MM.1S (cell line): ENCODE measurements at regions not wholly inside any gene's neighbourhood (a gene's known extent, or its start where the extent isn't known, plus 50 kb on each side); places are given as distances from the start of the nearest gene placed in this dataset.

Experiments
- DNase-seq: peaks from one replicate; pipeline ENCODE4 v3.0.0-alpha.2; 2015
- H2AFZ ChIP-seq: fragments of 300-600 bp; sonication (generic); 2 replicates; pipeline ENCODE4 v1.6.0; 2016; ENCODE audit warnings: antibody characterized with exemption, low read length
- H3F3A ChIP-seq: fragments of 300-600 bp; sonication (generic); 2 replicates; pipeline ENCODE4 v1.6.1; 2016; ENCODE audit warnings: mild to moderate bottlenecking, antibody characterized with exemption, low read length, moderate library complexity, mixed read lengths; ENCODE audit not compliant: insufficient read depth
- H3K27ac ChIP-seq: fragments of 300-600 bp; sonication (generic); 2 replicates; pipeline ENCODE4 v1.5.1; 2016; ENCODE audit warnings: mild to moderate bottlenecking, low read length
- H3K27me3 ChIP-seq: fragments of 300-600 bp; sonication (generic); replicated peaks from 2 replicates; pipeline ENCODE4 v1.6.0; 2016; ENCODE audit warnings: low read length; ENCODE audit not compliant: insufficient read depth
- H3K36me3 ChIP-seq: fragments of 300-600 bp; sonication (generic); replicated peaks from 2 replicates; pipeline ENCODE4 v1.6.1; 2016; ENCODE audit warnings: mild to moderate bottlenecking, low read length, mixed read lengths; ENCODE audit not compliant: insufficient read depth
- H3K4me1 ChIP-seq: fragments of 300-600 bp; sonication (generic); 2 replicates; pipeline ENCODE4 v1.6.1; 2016; ENCODE audit warnings: low read length, mixed read lengths
- H3K4me2 ChIP-seq: fragments of 300-600 bp; sonication (generic); 2 replicates; pipeline ENCODE4 v1.6.0; 2016; ENCODE audit warnings: low read depth, low read length
- H3K4me3 ChIP-seq: fragments of 300-600 bp; sonication (generic); 2 replicates; pipeline ENCODE4 v1.5.1; 2016; ENCODE audit warnings: low read length, mixed read lengths
- H3K79me2 ChIP-seq: fragments of 300-600 bp; sonication (generic); 2 replicates; pipeline ENCODE4 v1.6.1; 2016; ENCODE audit warnings: mixed run types, low read length, mixed read lengths
- H3K9ac ChIP-seq: fragments of 300-600 bp; sonication (generic); 2 replicates; pipeline ENCODE4 v1.6.1; 2016; ENCODE audit warnings: low read length, mixed read lengths
- H3K9me2 ChIP-seq: fragments of 300-600 bp; sonication (generic); replicated peaks from 2 replicates; pipeline ENCODE4 v1.6.1; 2016; ENCODE audit warnings: mild to moderate bottlenecking, low read length, mixed read lengths; ENCODE audit not compliant: insufficient read depth
- H3K9me3 ChIP-seq: fragments of 300-600 bp; sonication (generic); replicated peaks from 2 replicates; pipeline ENCODE4 v1.6.1; 2016; ENCODE audit warnings: mild to moderate bottlenecking, low read length, mixed read lengths; ENCODE audit not compliant: insufficient read depth
- H4K20me1 ChIP-seq: fragments of 300-600 bp; sonication (generic); 2 replicates; pipeline ENCODE4 v1.6.1; 2016; ENCODE audit warnings: mild to moderate bottlenecking, low read length, moderate library complexity, mixed read lengths; ENCODE audit not compliant: insufficient read depth
- EZH2 ChIP-seq: fragments of 300-600 bp; sonication (generic); optimal IDR thresholded peaks from 2 replicates; pipeline ENCODE3; 2017; ENCODE audit warnings: low read depth, mild to moderate bottlenecking, antibody characterized with exemption, low read length, mixed read lengths
- EZH2phosphoT487 ChIP-seq: fragments of 300-600 bp; sonication (generic); IDR thresholded peaks from 2 replicates; pipeline ENCODE4 v1.6.1; 2018; ENCODE audit warnings: antibody characterized with exemption, low read length
- TF ChIP-seq, protein P1 (sequence below): fragments of 300-600 bp; sonication (generic); IDR thresholded peaks from 2 replicates; pipeline ENCODE4 v1.5.1; 2016; ENCODE audit warnings: antibody characterized with exemption, low read length, mixed read lengths

DNA sequence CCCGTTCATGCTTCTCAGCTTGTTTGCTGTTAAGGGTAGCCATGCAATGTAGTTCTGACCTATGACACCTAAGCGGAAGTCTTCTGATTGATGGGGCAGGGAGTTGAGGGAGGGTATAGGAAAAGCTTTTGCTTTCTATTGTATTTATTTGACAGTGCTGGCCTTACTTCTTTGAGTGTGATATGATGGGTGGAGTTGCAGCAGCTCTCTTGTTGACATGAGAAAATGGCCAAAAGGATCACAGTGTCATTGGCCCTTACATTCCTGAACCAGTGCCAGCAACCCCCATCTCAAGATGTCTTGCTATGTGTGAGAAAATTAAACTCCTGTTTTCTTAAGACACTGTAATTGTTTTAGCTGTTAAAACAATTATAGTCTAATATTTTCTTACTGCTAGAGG is 117.5 kb downstream of the SAMD5 start:
- H3K9me2 ChIP-seq: no peaks in the 10 kb centered on the region
- no peaks in the 10 kb centered on the region for H3K27me3 ChIP-seq
- H3K9ac ChIP-seq: no peak overlapping the region
- no peaks in the 10 kb centered on the region for H3F3A ChIP-seq
- H3K79me2 ChIP-seq: no peaks in the 10 kb centered on the region
- H3K4me2 ChIP-seq: no peak overlapping the region
- H3K27ac ChIP-seq: no peak overlapping the region
- no peaks in the 10 kb centered on the region for H3K9me3 ChIP-seq
- no peaks in the 10 kb centered on the region for H4K20me1 ChIP-seq
- H3K4me3 ChIP-seq: no peak overlapping the region
- no peaks in the 10 kb centered on the region for H3K36me3 ChIP-seq
- H2AFZ ChIP-seq: no peak overlapping the region
- TF ChIP-seq, protein P1, sequence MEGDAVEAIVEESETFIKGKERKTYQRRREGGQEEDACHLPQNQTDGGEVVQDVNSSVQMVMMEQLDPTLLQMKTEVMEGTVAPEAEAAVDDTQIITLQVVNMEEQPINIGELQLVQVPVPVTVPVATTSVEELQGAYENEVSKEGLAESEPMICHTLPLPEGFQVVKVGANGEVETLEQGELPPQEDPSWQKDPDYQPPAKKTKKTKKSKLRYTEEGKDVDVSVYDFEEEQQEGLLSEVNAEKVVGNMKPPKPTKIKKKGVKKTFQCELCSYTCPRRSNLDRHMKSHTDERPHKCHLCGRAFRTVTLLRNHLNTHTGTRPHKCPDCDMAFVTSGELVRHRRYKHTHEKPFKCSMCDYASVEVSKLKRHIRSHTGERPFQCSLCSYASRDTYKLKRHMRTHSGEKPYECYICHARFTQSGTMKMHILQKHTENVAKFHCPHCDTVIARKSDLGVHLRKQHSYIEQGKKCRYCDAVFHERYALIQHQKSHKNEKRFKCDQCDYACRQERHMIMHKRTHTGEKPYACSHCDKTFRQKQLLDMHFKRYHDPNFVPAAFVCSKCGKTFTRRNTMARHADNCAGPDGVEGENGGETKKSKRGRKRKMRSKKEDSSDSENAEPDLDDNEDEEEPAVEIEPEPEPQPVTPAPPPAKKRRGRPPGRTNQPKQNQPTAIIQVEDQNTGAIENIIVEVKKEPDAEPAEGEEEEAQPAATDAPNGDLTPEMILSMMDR: no peak
- no peak for TF ChIP-seq EZH2
- no peak for DNase-seq
- no peaks in the 10 kb centered on the region for H3K4me1 ChIP-seq

DNA sequence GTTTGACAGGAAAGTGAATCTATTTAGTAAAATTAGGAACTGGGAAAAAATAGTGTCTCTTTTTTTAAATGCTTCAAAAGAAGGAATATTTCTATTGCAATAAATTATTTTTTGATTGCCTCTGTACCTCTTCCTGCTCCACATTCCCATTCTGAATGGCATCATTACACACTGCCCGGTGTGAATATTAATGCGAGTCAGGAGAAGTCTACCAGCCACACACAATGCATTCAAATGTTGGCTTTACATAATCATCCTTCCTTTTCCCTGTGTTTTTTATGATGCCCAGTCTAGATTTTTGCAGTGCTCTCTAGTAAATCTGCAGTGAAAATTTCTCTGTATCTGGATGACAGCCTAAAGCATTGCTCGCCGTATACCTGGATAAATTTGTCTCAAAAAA is 118.9 kb downstream of the SAMD5 start:
- Histone ChIP-seq H3K27ac (no peak overlapping the region), H3K9me2 (no peaks in the 10 kb centered on the region), H2AFZ (no peak overlapping the region), H3K36me3 (no peaks in the 10 kb centered on the region), H4K20me1 (no peaks in the 10 kb centered on the region), H3K4me3 (no peak overlapping the region), H3F3A (no peaks in the 10 kb centered on the region), H3K79me2 (no peaks in the 10 kb centered on the region), H3K27me3 (no peaks in the 10 kb centered on the region), H3K9me3 (no peaks in the 10 kb centered on the region), H3K9ac (no peak overlapping the region), H3K4me1 (no peaks in the 10 kb centered on the region), H3K4me2 (no peak overlapping the region)
- TF ChIP-seq, protein P1: no peak
- TF ChIP-seq EZH2phosphoT487: no peak
- no peak for TF ChIP-seq EZH2
- no peak for DNase-seq

DNA sequence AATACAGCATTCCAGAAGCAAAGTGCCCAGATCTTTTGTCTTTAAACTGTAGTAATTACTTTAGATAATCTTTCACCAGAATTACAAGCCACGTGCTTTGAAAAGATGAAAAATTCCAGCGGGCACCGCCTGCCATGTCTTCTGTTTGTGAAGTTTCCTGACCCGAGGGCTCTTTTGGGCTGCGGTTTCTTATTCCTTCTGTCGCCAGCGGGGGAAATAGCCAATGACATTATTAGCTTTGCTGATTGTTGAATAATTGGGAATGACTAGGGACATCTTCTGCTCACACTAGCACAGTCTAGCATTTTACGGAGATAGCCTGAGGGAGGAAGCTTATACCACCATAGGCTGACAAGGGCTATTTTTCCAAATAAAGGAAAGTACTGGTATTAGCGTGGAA is 124.7 kb downstream of the SAMD5 start:
- Histone ChIP-seq H3K9ac (no peak overlapping the region), H3K36me3 (no peaks in the 10 kb centered on the region), H3F3A (no peaks in the 10 kb centered on the region), H3K4me1 (no peaks in the 10 kb centered on the region), H4K20me1 (no peaks in the 10 kb centered on the region), H3K4me3 (no peak overlapping the region), H3K27ac (no peak overlapping the region), H3K27me3 (no peaks in the 10 kb centered on the region), H3K79me2 (no peaks in the 10 kb centered on the region), H3K9me3 (no peaks in the 10 kb centered on the region), H3K9me2 (no peaks in the 10 kb centered on the region), H3K4me2 (no peak overlapping the region), H2AFZ (no peak overlapping the region)
- no peak for DNase-seq
- no peak for TF ChIP-seq EZH2
- TF ChIP-seq, protein P1: no peak
- TF ChIP-seq EZH2phosphoT487: no peak
